ENCODE measurements at regions not wholly inside any gene's neighbourhood (a gene's known extent, or its start where the extent isn't known, plus 50 kb on each side); places are given as distances from the start of the nearest gene placed in this dataset.
"Not testable (repeated sequence)": the region's sequence is repeated elsewhere in the genome, so short reads cannot be mapped to it uniquely, and the experiment has no call there.

DNA sequence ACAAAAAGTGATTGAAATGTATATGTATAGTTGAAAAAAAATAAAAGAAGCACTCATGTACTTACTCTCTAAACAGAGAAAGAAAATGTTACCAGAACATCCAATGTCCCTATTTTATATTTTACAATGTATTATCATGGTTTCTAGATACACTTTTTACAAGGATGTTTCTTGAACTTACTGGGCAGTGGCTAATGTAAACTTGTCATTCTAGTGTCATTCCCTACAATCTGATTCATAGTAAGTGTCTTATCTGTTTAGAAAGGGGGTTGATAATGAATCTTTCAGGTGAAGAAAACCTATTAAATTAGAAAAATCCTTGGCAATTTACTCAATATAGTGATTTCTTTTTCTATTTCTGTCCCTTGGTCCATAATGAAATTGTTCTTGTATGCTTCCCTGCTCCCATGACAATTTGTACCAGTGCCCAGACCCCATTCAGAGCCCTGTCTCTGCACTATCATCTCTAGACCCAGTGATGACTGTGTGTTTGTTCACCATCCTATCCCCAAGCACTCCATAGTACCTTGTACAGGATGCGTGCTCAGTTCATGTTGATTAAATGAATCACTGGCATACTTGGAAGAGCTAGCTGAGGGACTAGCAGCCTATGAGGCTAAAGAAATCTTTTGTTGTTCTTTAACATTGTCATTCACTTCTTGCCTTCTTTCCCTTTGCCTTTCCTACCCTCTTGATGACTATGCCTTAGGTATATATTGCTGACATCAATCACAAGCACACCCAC lies 101.2 kb downstream of the HMHB1 start:
- no peak for DNase-seq

GRCh38 chr5:143914756-143915155 lies 102.8 kb downstream of the HMHB1 start:
- DNase-seq = no peak

GRCh38 chr5:143916451-143916850 lies 104.5 kb downstream of the HMHB1 start:
- no peak for DNase-seq

GRCh38 chr5:143918961-143919360 lies 107.0 kb downstream of the HMHB1 start:
- DNase-seq = no peak

- DNase-seq = no peak
Measured at GRCh38 chr5:143920772-143921171, 108.8 kb downstream of the HMHB1 start.

- no peak for DNase-seq
Measured at GRCh38 chr5:143921525-143922311, 109.8 kb downstream of the HMHB1 start.

- DNase-seq = no peak
Measured at GRCh38 chr5:143922718-143923117, 110.8 kb downstream of the HMHB1 start.

DNA sequence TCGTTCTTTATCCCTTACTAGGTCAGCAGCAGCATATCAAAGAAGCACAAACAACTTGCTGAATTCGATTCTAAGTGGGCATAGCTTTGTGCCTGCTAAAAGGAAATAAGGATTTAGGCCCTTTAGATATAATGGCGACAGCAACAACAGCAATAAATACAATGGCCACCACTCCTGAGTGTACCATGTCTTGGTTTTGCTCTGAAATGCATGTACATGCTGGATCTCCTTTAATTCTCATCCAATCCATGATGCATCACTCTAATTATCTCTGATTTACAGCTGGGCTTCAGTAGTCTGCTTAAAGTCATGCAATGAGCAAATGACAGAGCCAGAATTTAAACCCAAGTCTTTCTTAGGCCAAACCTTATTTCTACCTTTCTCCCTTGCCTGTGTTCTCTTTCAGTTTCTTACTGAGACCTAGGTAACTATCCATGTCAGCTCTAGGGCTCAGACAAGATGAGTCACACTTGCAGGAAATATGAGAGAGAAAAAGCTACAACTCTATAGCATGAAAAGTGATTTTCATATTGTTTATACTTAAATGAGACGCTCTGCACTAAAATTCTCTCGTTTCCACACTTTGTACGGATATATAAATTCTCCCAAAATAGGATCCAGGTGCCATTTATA lies 111.8 kb downstream of the HMHB1 start:
- DNase-seq = no peak

GRCh38 chr5:143924311-143924978 lies 112.5 kb downstream of the HMHB1 start:
- DNase-seq = no peak

DNA sequence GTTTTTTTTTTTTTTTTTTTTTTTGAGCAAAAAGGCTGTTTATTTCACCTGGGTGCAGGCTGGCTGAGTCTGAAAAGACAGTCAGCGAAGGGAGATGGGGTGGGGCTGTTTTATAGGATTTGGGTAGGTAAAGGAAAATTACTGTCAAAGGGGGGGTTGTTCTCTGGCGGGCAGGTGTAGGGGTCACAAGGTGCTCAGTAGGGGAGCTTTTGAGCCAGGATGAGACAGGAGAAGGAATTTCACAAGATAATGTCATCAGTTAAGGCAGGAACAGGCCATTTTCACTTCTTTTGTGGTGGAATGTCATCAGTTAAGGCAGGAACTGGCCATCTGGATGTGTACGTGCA lies 113.0 kb downstream of the HMHB1 start:
- DNase-seq = not testable (repeated sequence)

GRCh38 chr5:143929486-143929885 lies 117.5 kb downstream of the HMHB1 start:
- no peak for DNase-seq

DNA sequence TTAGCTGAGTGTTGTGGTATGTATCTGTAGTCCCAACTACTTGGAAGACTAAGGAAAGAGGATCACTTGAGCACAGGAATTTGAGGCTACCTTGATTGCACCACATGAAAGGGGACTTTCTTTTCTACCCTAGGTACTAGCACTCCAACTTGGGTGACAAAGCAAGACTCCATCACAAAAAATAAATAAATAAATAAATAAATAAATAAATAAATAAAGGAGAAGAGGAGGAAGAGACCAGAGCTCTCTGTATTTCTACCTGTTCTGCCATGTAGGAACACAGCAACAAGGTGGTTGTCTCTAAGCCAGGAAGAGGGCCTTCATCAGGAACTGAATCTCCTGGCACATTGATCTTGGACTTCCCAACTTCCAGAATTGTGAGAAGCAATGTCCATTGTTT lies 118.6 kb downstream of the HMHB1 start:
- DNase-seq = no peak

- no peak for DNase-seq
Measured at GRCh38 chr5:143931476-143931875, 119.5 kb downstream of the HMHB1 start.

DNA sequence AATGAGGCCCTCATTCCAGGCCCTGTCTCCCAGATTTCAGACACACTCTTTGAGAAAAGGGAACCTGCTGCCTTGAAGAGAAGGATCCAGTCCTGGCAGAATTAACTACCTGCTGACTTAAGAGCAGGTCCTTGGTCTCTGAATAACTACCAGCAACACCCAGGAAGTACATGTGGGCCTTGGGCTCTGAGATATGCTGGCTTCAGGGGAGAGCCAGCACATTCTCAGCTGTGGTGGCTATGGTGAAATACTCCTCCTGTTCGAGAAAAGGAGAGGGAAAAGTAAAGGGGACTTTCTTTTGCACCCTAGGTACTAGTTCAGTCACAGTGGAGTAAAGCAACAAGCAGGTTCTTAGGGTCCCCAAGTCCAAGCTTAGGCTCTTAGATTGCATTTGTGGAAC lies 120.0 kb downstream of the HMHB1 start:
- DNase-seq = no peak

DNA sequence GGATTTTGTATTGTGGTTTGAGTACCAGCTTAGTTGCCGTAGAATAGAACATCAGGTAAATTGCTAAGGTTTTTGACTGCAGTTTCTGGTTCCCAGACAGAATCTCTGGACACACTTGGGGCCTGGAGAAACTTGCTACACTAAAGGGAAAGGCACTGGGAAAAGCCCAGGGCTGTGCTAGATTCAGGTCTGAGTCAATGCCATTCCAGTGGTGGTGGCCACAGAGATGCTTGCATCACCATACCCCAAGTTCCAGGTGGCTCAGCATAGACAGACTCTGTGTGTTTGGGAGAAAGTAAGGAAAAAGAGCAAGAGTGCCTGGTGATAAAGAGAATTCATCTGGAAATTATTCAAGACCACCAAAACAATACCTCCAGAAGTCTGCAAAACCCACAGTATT lies 120.6 kb downstream of the HMHB1 start:
- no peak for DNase-seq

DNA sequence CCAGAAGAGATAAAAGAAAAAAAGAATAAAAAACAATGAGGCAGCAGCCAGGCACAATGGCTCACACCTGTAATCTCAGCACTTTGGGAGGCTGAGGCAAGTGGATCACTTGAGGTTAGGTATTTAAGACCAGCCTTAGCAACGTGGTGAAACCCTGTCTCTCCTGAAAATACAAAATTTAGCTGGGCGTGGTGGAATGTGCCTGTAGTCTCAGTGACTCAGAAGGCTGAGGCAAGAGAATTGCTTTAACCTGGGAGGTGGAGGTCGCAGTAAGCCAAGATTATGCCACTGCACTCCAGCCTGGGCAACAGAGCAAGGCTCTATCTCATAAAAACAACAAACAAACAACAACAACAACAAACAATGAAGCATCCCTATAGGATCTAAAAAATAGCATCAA lies 121.5 kb downstream of the HMHB1 start:
- no peak for DNase-seq

- no peak for DNase-seq
Measured at GRCh38 chr5:143934821-143935220, 122.9 kb downstream of the HMHB1 start.

GRCh38 chr5:143938230-143938629 lies 126.3 kb downstream of the HMHB1 start:
- no peak for DNase-seq

GRCh38 chr5:143946837-143947236 lies 134.9 kb downstream of the HMHB1 start:
- DNase-seq = no peak

- no peak for DNase-seq
Measured at GRCh38 chr5:143947313-143947712, 135.4 kb downstream of the HMHB1 start.

GRCh38 chr5:143952809-143953208 lies 140.8 kb downstream of the HMHB1 start:
- DNase-seq = no peak

DNA sequence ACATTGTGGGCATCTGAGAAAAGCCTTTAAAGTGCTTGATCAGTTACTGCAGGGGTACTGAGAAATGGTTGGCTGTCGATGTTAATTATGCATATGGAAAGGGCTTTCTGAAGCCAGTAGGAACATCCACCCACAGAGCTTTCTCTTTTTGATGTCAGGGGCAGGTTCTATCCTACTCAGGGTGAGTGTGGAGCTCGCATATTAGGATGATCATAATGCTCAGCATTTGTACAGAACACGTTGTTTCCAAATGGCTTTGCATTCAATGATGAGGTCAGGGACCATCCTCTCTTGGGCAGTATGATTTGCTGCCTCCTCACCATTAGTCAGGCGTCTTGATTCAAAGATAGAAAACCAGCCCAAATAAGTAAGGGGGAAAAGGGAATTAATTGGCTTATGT lies 141.9 kb downstream of the HMHB1 start:
- DNase-seq = no peak

- DNase-seq = peak; percentile 62
Measured at GRCh38 chr5:143955141-143955540, 143.2 kb downstream of the HMHB1 start.

GRCh38 chr5:143957455-143957854 lies 145.5 kb downstream of the HMHB1 start:
- DNase-seq = no peak
